Activated CD4-positive, alpha-beta T cell treated with anti-CD3 and anti-CD28 coated beads for 36 hours (primary cell): ENCODE measurements at regions not wholly inside any gene's neighbourhood (a gene's known extent, or its start where the extent isn't known, plus 50 kb on each side); places are given as distances from the start of the nearest gene placed in this dataset.

Source experiments
- ATAC-seq: fragments of 200-7000 bp; cut with Tn5 transposase; one replicate; pipeline ENCODE4 v1.10.0; 2021; ENCODE audit warnings: mild to moderate bottlenecking, moderate library complexity
- CTCF ChIA-PET: fragments of 350-600 bp; sonication (Branson Sonifier 250); formaldehyde crosslinking; loops from one replicate; lab custom pipeline; 2021; ENCODE audit warnings: antibody characterized with exemption; lab: Charles Lee
- POLR2A ChIA-PET: fragments of 350-600 bp; sonication (Branson Sonifier 250); formaldehyde crosslinking; loops from one replicate; lab custom pipeline; 2021; ENCODE audit warnings: antibody characterized with exemption, inconsistent platforms; lab: Charles Lee
- DNase-seq: peaks from one replicate; pipeline ENCODE4 v3.0.0-alpha.2; 2020
- H3K27ac Mint-ChIP-seq: one replicate; pipeline ENCODE4 v1.8.0; 2021; ENCODE audit warnings: mixed read lengths
- H3K27me3 Mint-ChIP-seq: one replicate; pipeline ENCODE4 v1.8.0; 2021; ENCODE audit warnings: mixed read lengths
- H3K36me3 Mint-ChIP-seq: one replicate; pipeline ENCODE4 v1.8.0; 2021; ENCODE audit warnings: low read depth, mixed read lengths
- H3K4me1 Mint-ChIP-seq: one replicate; pipeline ENCODE4 v1.8.0; 2021; ENCODE audit warnings: mixed read lengths
- H3K4me3 Mint-ChIP-seq: one replicate; pipeline ENCODE4 v1.8.0; 2021; ENCODE audit warnings: mild to moderate bottlenecking, moderate library complexity, mixed read lengths
- H3K9me3 Mint-ChIP-seq: one replicate; pipeline ENCODE4 v1.8.0; 2021; ENCODE audit warnings: low read depth, mixed read lengths
- intact Hi-C, 2 experiments: fragments of 100-400 bp; cut with DNase I in 1 of 2; cut with micrococcal nuclease in 1 of 2; formaldehyde crosslinking; loops; one replicate each; pipeline versions ENCODE4 v1.14.2 to v1.15.1; 2022 to 2024; cut with DNase I, micrococcal nuclease

DNA sequence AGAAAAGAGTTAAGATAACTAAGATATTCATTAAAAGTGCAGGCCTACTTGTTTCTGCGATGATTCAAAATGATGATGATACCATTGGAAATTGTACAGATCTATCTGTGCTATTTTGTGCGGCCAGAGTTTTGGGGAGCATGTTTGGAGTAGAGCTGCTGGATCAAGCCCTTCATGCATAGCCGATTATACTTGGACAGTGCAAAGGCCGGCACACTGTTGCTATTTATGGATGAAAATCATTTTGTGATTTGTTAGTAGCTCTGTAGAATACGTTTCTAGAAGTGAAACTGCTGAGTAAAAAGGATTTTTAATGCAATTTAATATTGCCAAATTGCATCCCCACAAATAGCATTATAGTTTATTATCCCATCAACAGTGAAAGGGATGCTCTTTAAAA, 82.1 kb upstream of the NMUR2 start:
- Mint-ChIP-seq H3K27ac (no peak overlapping the region), H3K27me3 (peaks cover 2% of the 10 kb centered on the region), H3K9me3 (no peaks in the 10 kb centered on the region), H3K4me3 (no peak overlapping the region), H3K4me1 (no peaks in the 10 kb centered on the region), H3K36me3 (no peaks in the 10 kb centered on the region)
- CTCF ChIA-PET, result interaction anchor here (0.7 kb wide), 1 partner anchor 22 kb away, joined by 3 read pairs; no protein-coding TSS in a partner anchor
- no peak for DNase-seq
- POLR2A ChIA-PET, result no interaction called here
- intact Hi-C loops, result no loop called here
- ATAC-seq, result no peak

DNA sequence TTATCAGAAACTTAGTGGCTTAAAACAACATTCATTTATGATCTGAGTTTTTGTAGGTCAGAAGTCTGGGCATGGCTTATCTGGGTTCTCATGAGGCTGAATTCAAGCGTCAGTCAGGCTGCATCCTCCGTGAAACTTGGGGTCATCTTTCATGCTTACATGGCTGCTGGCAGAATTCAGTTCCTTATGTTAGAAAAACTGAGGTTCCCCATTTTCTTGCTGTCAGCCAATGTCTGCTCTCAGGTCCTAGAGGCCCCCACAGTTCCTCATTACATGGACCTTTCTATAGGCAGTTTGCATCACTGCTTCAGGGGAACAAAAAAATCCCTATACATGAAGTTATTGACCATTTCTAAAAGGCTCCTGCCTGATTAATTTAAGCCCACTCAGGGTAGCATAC, 83.8 kb upstream of the NMUR2 start:
- Mint-ChIP-seq H3K27ac (no peak overlapping the region), H3K27me3 (peaks cover 1% of the 10 kb centered on the region)

DNA sequence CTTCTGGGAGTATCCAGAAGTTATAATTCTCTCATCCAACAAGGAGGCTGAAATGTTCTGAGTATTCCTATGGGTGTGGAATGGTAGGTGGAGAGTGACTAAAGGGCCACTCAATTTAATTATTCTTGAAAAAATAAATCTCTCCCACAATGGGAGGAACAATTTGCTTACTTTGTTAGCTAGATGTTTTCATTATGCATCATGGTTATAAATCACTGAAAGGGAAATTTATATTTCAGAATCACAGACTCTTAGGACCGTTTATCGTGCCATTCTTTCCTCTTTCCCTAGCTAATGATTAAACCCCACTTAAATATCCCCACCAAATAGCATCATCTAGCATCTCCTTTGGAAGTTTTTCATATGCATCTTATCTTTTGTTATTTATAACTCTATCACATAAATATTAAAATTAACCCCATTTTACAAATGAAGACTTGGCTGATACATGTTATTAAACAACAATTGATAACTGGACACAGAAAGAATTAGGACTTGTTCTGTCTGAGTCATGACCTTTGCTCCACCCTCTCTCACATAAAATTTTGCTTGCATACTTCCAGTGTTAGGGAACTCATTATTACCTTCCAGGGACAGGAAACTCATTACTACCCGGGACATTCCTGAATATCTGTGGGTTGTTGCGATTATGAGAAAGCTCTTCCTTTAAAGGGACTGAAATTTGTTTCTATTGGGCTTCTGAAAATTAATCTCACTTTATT, 94.9 kb upstream of the NMUR2 start:
- no peak overlapping the region for H3K4me3 Mint-ChIP-seq
- CTCF ChIA-PET, result interaction anchor here (0.6 kb wide), 1 partner anchor 31 kb away, joined by 3 read pairs; no protein-coding TSS in a partner anchor
- intact Hi-C loops, result loop anchor here in 1 of 2 experiments (10.0 kb wide), 1 partner anchor 115 kb away; no protein-coding TSS in a partner anchor
- no peaks in the 10 kb centered on the region for H3K36me3 Mint-ChIP-seq
- DNase-seq (no peak), ATAC-seq (no peak)
- H3K27me3 Mint-ChIP-seq, result peaks cover 6% of the 10 kb centered on the region
- H3K9me3 Mint-ChIP-seq, result no peaks in the 10 kb centered on the region
- H3K4me1 Mint-ChIP-seq, result no peaks in the 10 kb centered on the region
- H3K27ac Mint-ChIP-seq, result no peak overlapping the region
- POLR2A ChIA-PET, result no interaction called here

More for the DNA sequence above, 83.8 kb upstream of the NMUR2 start:
- no peak for ATAC-seq
- ChIA-PET POLR2A (no interaction called here), CTCF (no interaction called here)
- H3K9me3 Mint-ChIP-seq, result no peaks in the 10 kb centered on the region
- DNase-seq, result no peak
- H3K4me3 Mint-ChIP-seq, result no peak overlapping the region
- no peaks in the 10 kb centered on the region for H3K36me3 Mint-ChIP-seq
- intact Hi-C loops, result no loop called here
- no peaks in the 10 kb centered on the region for H3K4me1 Mint-ChIP-seq

DNA sequence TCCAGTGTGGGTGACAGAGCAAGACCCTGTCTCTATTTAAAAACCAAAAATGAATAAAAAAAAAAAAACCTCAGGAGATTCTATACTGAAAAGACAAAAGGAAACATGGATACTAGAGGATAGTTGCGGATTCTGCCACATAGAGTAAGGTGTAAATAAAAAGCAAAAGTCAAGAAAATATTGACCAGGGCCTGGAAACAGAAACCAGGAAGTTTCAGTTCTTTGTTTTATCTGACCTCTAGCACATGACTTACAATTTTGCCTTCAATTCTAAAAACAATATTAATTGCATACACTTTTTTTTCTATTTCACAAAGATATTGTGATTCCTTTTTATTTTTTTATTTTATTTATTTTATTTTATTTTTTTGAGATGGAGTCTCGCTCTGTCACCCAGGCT, 96.2 kb upstream of the NMUR2 start:
- H3K4me1 Mint-ChIP-seq, result no peaks in the 10 kb centered on the region
- ATAC-seq (no peak), DNase-seq (no peak)
- H3K36me3 Mint-ChIP-seq, result no peaks in the 10 kb centered on the region
- H3K27me3 Mint-ChIP-seq, result peaks cover 9% of the 10 kb centered on the region
- POLR2A ChIA-PET, result no interaction called here
- no peak overlapping the region for H3K27ac Mint-ChIP-seq
- CTCF ChIA-PET, result no interaction called here
- intact Hi-C loops, result loop anchor here in 1 of 2 experiments (10.0 kb wide), 1 partner anchor 116 kb away; no protein-coding TSS in a partner anchor
- H3K9me3 Mint-ChIP-seq, result no peaks in the 10 kb centered on the region
- no peak overlapping the region for H3K4me3 Mint-ChIP-seq

DNA sequence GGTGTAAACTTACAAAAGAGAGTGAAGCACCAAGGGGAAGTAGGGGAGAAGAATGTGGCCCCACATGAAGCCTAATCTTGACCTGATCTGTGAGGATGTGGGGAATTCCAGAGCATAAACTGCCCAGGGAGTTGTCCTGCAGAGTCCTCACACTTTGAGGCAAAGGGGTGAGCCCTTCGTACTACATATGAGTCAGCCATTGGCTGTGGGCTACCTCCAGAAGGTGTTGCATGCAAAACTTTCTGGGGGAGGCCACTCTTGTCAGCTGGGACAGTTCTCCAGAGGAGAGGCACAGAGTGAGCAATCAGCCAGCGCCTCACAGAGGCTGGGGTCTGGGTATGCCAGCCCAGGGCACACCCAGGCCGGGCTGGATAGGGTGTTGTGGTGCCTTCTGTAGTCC, 98.1 kb upstream of the NMUR2 start:
- Mint-ChIP-seq H3K27me3 (peaks cover 11% of the 10 kb centered on the region), H3K9me3 (no peaks in the 10 kb centered on the region), H3K27ac (no peak overlapping the region), H3K4me3 (no peak overlapping the region), H3K36me3 (no peaks in the 10 kb centered on the region), H3K4me1 (no peaks in the 10 kb centered on the region)
- no peak for DNase-seq
- intact Hi-C loops, result loop anchor here in 1 of 2 experiments (10.0 kb wide), 1 partner anchor 118 kb away; no protein-coding TSS in a partner anchor
- no peak for ATAC-seq
- ChIA-PET CTCF (no interaction called here), POLR2A (no interaction called here)

DNA sequence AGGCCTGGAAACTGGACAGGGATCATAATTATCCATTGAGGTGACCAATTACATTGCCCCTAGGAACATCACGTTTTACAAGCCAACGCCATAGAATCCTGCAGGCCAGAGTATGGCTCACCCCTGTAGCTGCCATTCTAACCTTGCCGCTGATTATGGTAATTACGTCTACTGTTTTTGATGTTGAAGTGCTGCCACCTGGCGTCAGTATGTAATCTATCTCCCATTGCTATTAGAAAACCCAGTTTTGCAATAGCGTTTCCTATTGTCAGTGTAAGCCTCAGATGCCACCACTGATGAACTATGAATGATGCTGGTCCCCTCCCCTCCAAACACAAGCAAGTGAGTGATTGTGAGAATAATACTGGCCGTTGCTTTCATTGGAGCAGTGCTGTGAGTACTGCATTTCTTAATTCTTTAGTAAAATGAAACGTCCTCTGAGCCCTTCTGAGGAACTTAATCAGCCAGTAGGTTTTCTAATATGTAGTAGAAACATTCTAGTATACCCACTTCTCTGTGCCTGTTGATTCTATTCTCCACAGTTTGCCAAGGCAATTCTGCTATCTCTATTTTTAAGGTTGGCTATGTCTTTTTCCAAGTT, 100.5 kb upstream of the NMUR2 start:
- ATAC-seq (peak; percentile 84), DNase-seq (peak; percentile 69)
- Mint-ChIP-seq H3K4me3 (no peak overlapping the region), H3K36me3 (no peaks in the 10 kb centered on the region), H3K9me3 (no peaks in the 10 kb centered on the region), H3K27ac (no peak overlapping the region), H3K27me3 (peaks cover 20% of the 10 kb centered on the region), H3K4me1 (no peaks in the 10 kb centered on the region)
- CTCF ChIA-PET, result interaction anchor here (0.6 to 1.4 kb wide), 6 partner anchors 9 to 680 kb away, joined by 3 to 9 read pairs (median 4); no protein-coding TSS in a partner anchor
- POLR2A ChIA-PET, result no interaction called here
- intact Hi-C loops, result loop anchor here (1.0 to 10.0 kb wide), 6 partner anchors 121 to 848 kb away; no protein-coding TSS in a partner anchor

DNA sequence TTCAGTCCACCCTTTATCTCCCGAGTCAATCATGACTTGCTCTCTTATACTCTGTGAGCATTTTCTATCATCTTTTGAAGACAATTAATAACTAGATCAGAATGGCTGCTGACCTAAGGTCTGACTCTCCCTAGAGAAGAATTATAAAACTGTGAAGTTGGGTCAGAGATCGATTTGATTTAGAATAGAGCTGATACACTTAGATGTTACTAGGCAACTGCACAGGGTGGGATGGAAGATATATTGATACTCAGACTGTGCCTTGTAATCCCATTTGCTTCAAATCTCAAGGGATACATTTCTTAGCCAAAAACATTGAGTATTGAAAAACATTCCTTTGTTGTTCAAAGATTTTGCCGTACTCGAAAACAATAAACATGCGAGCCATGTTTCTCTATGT, 106.0 kb upstream of the NMUR2 start:
- CTCF ChIA-PET, result no interaction called here
- Mint-ChIP-seq H3K4me1 (no peaks in the 10 kb centered on the region), H3K36me3 (no peaks in the 10 kb centered on the region), H3K4me3 (no peak overlapping the region), H3K9me3 (no peaks in the 10 kb centered on the region), H3K27ac (no peak overlapping the region), H3K27me3 (peaks cover 16% of the 10 kb centered on the region)
- DNase-seq, result no peak
- POLR2A ChIA-PET, result no interaction called here
- no peak for ATAC-seq
- intact Hi-C loops, result no loop called here

DNA sequence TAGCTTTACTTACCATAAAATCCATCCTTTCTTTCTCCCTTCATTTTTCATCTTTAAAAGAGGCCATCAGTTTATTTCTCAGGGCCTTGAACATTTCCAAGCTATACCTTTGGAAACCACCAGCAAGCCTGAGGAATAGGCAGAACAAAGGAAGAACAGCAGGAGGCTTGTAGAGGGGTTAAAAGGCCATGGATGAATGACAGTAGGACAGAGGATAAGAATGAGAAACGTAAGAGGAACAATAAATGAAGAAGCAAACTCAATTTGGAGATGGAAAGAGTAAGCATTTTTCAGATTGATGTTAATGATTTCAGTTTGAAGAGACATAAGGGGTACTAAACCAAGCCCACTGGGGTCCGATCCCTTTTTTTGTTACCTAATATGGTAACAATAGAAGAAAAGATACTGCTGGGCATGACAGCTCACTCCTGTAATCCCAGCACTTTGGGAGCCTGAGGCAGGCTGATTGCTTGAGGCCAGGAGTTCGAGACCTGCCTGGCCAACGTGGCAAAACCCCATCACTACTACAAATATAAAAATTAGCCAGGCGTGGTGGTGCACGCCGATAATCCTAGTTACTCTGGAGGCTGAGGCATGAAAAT, 106.6 kb upstream of the NMUR2 start:
- Mint-ChIP-seq H3K27me3 (peaks cover 15% of the 10 kb centered on the region), H3K9me3 (no peaks in the 10 kb centered on the region), H3K4me3 (no peak overlapping the region), H3K4me1 (no peaks in the 10 kb centered on the region), H3K36me3 (no peaks in the 10 kb centered on the region), H3K27ac (no peak overlapping the region)
- ChIA-PET POLR2A (no interaction called here), CTCF (no interaction called here)
- intact Hi-C loops, result no loop called here
- no peak for ATAC-seq
- DNase-seq, result no peak

DNA sequence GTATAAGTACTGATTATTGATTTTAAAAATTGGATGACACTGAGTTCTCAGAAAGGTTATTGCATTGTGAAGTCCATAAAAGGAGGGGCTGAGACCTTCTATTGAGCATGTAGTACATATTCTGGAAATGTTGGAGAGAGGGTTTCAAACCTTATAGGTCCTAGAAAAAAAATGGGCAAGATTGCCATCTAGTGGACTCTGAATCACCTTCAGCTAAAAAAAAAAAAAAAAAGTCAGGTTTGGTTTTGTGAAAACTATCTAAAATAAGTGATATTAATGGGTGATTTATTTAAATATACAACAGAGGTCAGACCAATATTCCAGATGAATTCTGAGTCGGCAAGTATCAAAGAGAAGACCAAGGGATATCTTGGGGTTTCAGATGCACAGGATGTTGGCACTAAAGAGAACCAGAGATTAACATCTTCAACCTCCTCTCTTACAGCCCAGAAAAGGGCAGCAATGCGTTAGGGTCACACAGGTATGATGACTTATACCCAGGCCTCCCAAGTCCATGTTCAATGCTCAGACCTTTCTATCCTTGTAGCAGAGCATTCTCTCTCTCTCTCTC, 109.8 kb upstream of the NMUR2 start:
- Mint-ChIP-seq H3K9me3 (no peaks in the 10 kb centered on the region), H3K27me3 (peaks cover 4% of the 10 kb centered on the region), H3K36me3 (no peaks in the 10 kb centered on the region), H3K4me3 (no peak overlapping the region), H3K4me1 (no peaks in the 10 kb centered on the region), H3K27ac (no peak overlapping the region)
- DNase-seq, result no peak
- no peak for ATAC-seq
- ChIA-PET CTCF (interaction anchor here (0.6 to 1.9 kb wide), 7 partner anchors 10 to 1450 kb away, joined by 3 to 9 read pairs (median 3); no protein-coding TSS in a partner anchor), POLR2A (no interaction called here)
- intact Hi-C loops, result no loop called here

DNA sequence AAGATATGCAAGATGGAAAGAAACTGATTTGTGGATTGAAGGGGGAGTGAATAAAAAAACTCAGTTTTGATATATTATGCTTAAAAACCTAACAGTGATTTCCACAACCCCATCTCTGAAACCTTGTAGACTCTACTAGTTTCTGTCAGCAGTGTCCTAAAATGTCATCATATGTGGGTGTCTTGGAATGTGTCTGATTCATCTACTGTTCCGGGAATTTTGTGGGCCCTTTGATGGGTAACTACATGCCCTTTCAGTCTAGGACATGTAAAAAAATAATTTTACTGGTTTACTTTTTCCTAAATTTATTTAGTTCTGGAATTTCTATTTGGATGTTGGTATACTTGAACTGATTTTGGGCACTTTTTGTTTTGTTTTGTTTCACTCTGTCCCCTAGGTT, 118.9 kb upstream of the NMUR2 start:
- H3K27me3 Mint-ChIP-seq, result no peaks in the 10 kb centered on the region
- CTCF ChIA-PET, result interaction anchor here (0.5 to 0.6 kb wide), 2 partner anchors 17 to 1433 kb away, joined by 3 read pairs; no protein-coding TSS in a partner anchor
- peaks cover 8% of the 10 kb centered on the region for H3K4me1 Mint-ChIP-seq
- no peaks in the 10 kb centered on the region for H3K36me3 Mint-ChIP-seq
- ATAC-seq, result no peak
- H3K27ac Mint-ChIP-seq, result no peak overlapping the region
- intact Hi-C loops, result no loop called here
- no peak for DNase-seq
- POLR2A ChIA-PET, result no interaction called here
- no peaks in the 10 kb centered on the region for H3K9me3 Mint-ChIP-seq
- no peak overlapping the region for H3K4me3 Mint-ChIP-seq

DNA sequence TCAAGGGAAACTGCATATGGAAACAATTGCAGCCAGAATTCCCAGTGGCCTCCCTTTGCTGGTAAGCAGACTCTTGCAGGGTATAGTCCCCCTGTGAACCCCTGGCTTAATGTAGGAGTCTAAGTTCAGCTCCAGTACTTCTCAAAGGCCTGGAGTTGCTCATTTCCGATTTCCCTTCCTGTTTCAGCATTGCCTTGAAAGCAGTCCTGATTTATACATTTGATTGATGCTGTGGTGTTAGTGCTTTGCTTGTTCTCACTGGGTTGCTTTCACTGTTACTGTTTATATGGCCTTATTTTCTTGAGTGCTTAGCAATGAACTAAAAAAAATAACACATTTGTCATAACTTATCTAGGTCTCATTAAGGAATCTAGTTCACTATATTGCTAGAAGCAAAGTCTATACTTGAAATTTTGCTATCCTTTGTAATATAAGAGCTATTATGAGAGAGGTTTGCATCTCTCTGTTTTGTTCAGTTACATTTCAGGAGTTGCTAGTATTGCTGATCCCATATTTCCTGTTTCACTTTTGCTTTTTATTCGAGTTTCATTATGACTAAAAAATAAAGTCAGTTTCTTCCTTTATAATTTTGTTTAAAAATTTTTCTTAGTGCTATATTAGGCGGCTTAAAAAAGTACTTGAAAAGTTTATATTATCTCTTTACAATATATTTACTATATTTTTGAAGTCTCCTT, 122.4 kb upstream of the NMUR2 start:
- Mint-ChIP-seq H3K4me3 (no peak overlapping the region), H3K4me1 (peaks cover 8% of the 10 kb centered on the region), H3K27me3 (no peaks in the 10 kb centered on the region), H3K9me3 (no peaks in the 10 kb centered on the region), H3K36me3 (no peaks in the 10 kb centered on the region), H3K27ac (no peak overlapping the region)
- intact Hi-C loops, result no loop called here
- ChIA-PET CTCF (interaction anchor here (1.4 kb wide), 1 partner anchor 1438 kb away, joined by 4 read pairs; no protein-coding TSS in a partner anchor), POLR2A (no interaction called here)
- ATAC-seq, result peak; percentile 58
- DNase-seq, result no peak
